Hepatocyte (in vitro differentiated cells): ENCODE measurements at regions not wholly inside any gene's neighbourhood (a gene's known extent, or its start where the extent isn't known, plus 50 kb on each side); places are given as distances from the start of the nearest gene placed in this dataset.

Source experiments
- CTCF ChIP-seq: fragments of 200-600 bp; sonication (generic); IDR thresholded peaks from 2 replicates; pipeline ENCODE4 v1.5.1; 2016; ENCODE audit warnings: antibody characterized with exemption, mild to moderate bottlenecking; ENCODE audit not compliant: poor library complexity
- EZH2 ChIP-seq: fragments of 200-600 bp; sonication (generic); IDR thresholded peaks from 2 replicates; pipeline ENCODE4 v1.6.1; 2016; ENCODE audit warnings: antibody characterized with exemption, mild to moderate bottlenecking, borderline replicate concordance

DNA sequence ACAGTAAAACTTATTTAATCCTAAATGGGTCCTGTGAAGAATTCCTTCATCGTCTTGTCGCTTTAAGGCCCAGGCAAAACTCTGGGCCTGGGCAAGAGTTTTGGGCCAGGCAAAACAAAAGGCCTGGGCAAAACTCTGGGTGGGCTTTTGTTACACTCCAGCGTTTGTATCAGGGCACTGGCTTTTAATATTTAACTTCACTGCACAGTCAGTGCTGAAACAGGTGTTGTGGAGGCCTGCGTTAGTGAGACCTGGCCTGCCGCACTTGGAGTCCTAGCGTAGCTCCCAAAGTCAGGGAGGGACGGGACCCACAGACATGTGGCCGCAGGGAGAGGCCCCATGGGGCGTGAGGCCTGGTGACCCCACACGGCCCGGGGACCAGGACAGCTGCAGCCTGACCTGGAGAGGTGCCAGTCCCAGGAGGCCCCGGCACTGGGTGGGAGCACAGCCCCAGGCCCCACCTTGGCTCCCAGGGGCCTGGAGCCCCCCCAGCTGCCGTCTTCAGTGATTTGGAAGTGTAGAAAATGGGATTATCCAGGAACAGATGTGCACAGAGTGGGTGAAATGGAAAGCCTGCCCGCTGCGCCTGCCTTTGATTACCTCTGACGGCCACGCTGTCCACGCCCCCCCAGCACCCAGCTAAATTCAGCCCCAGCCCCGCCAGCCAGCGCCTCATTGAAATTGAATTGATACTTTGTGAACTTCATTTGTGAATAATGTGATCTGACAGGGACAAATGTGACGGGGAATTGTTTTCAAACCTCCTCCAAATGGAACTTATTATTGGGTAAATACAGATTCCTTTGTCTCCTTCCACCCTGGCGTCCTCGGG lies 132.9 kb upstream of the NKX1-1 start:
- TF ChIP-seq CTCF (no peak), EZH2 (no peak)
